DMS 273 treated with DMSO at 0.1 percent for 48 hours (cell line): ENCODE measurements at regions not wholly inside any gene's neighbourhood (a gene's known extent, or its start where the extent isn't known, plus 50 kb on each side); places are given as distances from the start of the nearest gene placed in this dataset.
"Not testable (repeated sequence)": the region's sequence is repeated elsewhere in the genome, so short reads cannot be mapped to it uniquely, and the experiment has no call there.

Experiments used
- DNase-seq: peaks from one replicate; lab custom pipeline; 2025; lab: John Stamatoyannopoulos, UW

DNA sequence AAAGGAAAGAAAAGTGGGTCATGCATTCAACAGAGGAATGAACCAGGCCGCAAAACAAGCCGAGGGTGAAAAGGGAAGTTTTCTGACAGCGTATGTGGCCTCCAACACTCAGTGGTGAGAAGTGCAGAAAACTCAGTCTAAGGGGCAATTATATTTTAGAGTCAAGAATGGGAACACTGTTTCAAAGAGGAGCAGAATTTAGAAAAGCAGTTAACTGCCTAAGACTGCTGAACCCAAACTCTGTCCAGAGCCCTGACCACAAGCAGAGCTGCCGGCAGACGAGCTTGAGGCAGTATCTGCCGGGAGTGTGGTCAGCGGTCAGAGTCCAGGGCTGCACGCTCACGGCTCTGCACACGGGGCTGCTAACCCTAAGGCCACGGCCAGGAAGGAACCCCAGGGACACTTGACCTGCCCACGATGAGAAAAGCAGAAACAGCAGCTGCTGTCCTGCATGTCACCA is 347.0 kb upstream of the ID2 start:
- no peak for DNase-seq

DNA sequence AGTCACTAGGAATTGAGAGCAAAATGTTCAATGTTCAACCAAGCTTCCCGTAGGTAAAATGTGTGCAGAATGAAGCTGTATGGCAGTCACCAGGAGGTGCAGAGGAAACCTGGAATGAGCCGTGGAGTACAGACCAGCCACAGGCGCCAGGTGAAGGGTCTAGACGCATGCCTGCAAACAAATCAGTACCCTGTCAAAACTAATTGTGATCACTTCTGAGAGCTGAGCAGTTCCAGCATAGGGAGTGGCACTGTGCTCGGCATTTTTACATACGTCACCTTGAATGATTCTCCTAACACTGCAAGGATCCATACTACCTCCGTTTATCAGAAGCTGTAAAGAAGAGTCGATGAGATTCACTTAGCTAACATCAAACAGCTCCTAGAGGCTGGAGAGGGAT is 346.1 kb upstream of the ID2 start:
- DNase-seq, result no peak

DNA sequence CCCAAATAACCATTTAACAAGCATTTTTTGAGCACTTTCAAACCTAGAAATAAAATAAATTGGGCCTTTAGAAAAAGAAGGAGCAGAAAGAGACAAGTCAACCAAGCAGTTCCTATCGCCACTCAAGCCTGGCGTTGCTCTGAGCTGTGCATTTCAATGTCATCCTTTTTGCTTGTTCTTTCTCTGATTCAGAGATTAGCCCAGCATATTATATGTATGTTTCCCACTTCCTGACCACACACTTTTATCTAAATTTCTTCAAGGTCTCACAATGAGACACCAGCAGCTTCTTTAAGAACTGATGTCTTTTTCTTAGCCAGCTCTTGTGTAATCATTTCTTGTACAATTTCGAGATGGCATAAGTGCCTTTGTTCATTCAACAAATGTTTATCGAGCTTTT is 344.5 kb upstream of the ID2 start:
- DNase-seq, result no peak

DNA sequence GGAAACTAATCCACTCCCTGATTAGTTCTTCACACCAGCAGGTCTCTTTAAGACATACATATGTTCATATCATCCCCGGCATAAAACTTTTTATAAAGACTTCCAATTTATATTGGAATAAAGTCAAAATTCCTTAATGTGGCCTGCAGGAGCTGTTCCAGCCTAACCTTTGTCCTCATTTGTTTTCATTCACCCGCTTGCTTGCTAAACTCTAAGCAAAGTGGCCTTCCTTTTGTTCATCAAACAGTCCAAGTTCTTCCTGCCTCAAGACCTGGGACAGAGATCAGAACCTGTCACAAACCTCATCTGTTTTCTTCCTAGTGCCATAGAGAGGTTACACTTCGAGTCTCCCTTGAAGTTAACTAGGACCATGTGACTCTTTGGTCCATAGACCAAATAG is 339.4 kb upstream of the ID2 start:
- DNase-seq, result no peak

DNA sequence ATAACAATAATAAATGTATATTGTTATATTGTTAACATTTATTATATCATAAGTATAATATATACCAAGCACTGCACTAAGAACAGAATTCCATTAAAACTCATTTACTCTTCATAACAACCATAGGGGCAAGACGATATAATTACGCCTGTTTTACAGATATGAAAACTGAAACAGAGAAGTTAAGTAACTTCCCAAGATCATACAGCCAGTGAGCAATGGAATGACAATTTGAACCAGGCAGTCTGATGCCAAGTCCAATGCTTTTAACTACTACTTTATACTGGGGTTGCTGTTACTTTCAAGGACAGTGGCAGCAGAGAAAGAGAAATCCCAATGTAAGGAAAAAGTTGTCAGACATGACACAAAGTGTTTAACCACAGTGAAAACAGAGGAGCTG is 338.8 kb upstream of the ID2 start:
- DNase-seq, result no peak

DNA sequence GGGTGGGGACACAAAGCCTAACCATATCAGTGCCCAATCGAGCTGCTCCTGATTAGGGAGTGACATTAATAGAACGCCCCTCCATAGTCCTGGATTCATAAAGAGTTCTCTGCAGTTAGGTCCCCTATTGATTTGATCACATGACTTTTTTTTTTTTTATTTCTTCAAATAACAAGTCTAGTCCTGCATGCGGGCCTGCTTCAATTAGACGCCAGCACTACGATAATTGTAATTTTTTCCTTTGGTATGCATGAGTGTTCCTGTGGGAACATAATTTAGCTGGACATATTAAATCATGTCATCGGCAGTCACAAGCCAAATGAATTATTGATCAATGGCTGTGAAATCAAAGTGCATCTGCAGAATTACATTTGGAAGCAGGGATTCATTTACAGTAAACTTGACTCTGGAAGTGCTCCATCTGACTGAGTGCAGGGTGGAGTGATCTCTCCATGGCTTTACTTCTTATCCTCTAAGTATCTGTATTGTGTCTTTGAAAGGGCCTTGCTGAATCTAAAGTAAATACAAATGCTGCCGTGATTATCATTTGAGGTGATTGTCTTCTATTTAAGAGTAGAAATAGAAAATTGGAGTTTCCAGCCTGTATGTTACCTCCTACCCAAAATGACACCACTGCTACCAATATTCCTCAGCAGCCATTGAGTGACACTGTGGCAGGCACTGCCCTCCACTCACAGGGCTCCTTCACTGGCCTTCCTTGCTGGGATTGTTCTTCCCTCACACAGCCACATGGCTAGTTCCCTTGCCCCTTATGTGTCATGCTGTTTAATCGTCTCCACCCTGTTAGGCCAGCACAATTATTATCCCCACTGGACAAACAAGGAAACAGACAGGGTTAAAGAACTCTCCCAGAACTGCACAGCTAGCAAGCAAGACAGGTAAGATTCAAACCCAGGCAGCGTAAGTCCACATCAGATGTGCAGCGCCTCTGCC is 337.4 kb upstream of the ID2 start:
- no peak for DNase-seq

DNA sequence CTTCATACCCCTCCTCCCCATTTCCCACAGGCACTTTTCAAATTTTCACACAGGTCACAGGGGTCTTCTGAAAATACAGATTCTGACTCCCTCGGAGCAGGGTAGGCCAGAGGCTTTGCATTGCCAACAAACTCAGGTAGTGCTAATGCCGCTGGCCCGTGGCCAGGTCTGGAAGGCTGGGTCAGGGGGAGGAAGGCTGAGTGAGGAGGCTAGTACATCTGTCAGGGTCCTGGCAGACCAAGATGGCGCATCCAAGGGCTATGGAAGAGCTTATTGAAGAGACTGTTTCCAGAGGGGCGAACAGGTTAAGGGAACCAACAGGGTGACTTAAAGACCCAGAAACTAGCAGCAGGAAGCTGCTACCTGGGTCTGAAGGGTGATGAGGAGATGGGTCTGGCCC is 336.7 kb upstream of the ID2 start:
- no peak for DNase-seq

DNA sequence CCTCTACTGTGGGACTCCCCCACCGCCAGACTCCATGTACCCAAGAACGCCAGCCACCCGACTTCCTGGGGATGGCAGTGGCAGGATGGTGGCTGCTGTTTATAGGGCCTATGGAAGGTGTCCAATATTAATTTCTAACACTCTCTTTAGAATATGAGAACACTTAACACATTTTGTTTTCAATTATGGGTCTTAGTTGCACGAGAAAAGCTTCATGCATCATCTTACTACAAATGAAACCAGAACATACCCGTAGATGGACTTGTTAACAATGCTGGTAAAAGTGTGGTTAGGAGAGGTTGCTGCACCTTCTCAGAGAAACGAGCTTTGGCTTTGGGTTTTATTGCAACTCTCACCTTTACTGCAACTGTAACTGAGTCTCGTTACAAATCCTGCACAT is 335.6 kb upstream of the ID2 start:
- no peak for DNase-seq

DNA sequence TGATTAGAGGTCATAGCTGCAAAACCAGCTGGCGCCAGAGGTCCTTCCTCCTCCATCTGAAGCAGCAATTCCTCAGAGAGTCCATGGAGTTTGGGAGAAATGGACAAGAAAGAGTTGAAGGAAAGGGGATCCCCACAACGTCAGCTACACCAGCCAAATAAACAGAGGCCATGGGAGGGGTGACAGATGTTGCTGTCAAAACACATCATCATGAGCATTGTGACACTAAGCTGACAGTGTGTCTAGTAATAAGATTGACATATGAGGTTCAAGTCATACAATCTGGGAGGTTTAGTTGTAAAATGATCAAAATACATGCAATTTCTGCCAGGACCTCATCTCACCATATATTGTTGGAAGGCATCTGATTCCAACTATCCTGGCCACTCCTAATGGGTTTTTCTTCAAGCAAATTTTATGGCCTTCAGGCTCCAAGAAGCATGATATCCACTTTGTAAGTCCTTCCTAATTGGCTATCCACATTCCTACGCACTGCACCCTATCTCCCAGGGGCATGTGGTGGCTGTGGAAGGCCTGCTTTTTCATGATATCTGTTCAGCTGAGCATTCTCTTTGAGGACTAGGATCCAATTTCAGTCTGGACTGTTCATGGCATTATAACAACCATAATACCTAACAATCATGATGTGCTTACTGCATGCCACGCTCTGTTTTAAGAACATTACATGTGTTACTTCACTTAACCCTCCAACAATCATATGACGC is 335.0 kb upstream of the ID2 start:
- no peak for DNase-seq

DNA sequence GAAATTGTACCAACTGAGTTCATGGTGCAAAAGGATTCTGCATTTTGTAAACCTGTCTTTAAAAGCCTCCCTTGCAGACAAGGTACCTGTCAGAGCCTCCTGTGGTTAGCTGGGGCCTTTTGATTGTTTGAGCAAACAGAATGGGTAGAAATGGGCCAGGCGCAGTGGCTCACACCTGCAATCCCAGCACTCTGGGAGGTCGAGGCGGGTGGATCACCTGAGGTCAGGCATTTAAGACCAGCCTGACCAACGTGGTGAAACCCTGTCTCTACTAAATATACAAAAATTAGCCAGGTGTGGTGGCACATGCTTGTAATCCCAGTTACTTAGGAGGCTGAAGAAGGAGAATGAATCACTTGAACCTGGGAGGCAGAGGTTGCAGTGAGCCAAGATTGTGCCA is 332.9 kb upstream of the ID2 start:
- DNase-seq, result not testable (repeated sequence)

DNA sequence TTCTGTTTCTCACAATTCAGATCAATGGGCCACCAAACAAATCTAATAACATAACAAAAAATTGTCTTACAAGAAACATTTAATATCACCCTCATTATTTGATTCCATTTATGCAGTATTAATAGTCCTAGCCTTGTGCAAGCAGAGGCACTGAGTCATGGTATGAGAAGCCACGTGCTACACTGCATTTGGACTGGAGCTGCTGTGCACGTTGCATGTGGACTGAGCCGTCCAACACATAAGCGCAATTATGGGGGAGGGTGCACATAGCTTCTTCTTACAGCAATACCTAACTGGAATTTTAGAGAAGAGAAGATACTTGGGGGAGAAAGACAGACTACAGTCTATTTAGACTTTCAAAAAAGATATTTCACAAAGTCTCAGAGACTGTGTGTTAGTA is 329.6 kb upstream of the ID2 start:
- no peak for DNase-seq

DNA sequence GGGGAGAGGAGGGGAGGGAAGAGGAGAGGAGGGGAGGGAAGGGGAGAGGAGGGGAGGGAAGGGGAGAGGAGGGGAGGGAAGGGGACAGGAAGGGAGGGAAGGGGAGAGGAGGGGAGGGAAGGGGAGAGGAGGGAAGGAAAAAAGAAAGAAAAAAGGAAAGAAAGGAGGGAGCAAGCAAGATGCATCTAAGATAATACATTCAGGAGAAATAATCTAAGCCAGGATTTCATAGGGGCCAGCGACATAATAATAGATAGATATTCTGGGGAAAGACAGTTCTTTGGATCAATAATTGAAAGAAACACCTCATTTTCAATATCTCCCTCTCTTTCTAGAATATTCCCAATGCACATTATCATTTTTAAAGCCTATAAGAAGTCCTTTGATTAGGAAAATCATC is 328.9 kb upstream of the ID2 start:
- DNase-seq, result no peak

DNA sequence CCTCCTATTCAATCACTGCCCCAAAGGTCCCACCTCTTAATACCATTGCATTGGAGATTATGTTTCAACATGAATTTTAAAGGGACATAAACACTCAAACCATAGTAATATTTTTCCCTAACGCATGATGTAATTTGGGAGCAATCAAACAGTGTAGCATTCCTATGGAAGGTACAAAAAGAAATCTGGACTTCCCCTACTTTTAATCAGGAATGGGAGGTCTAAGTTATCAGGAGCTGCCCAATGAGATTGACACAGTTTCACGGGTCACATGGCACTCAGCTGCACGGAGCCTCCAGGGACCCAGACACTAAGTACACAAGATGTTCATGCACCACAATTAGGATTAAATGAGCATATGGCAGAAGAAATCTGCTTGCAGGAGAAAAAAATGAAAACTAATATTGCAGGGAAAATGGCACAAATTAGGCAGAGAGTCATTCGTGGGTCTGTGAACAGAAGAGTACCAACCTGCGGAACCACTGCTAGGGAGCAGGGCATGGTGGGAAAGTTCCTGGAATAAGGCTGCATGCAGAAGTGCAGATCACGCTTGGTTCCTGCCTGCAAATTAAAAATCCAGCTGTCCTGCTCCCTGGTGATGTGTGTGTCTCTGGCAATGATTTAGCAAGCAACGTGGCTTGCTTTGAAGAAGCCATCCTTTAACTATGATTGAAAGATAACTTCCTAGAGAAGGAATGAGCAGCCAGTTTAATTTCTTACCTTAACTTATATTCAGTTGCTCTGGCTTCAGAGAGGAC is 326.6 kb upstream of the ID2 start:
- DNase-seq, result peak; percentile 5

DNA sequence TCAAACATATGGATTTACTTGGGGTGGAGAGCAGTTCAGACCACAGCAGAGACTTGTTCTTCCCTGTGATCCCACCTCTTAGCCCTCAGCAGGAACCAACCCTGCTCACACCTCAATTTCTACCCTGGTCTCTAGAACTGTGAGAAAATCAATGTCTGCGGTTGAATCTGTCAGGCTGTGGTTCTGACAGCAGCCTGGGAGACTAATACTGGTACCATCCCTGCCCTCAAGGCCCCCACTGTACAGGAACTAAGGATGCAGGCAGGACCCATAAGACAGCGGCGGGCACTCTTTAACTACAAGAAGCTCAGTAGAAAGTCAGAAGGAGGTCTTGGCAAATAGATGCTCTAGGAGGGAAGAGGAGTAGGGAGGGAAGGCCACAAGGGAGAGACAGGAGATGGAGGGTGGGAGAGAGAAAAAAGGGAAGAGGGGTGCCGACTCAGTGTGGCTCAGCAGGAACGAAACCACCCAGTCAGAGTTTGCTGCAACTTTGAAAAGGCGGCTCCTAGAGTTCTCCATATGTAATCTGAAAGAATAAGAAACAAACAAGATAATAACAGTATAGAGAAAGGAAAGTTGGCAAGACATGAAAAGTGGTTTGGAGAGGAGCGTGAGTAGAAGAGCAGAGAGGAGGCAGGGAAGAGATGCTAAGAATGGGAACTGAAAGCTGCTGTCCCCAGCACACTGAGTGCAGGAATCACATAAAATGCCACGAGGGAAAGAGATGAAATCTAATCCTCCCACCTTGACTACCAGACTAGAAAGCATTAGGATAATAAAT is 323.9 kb upstream of the ID2 start:
- no peak for DNase-seq

DNA sequence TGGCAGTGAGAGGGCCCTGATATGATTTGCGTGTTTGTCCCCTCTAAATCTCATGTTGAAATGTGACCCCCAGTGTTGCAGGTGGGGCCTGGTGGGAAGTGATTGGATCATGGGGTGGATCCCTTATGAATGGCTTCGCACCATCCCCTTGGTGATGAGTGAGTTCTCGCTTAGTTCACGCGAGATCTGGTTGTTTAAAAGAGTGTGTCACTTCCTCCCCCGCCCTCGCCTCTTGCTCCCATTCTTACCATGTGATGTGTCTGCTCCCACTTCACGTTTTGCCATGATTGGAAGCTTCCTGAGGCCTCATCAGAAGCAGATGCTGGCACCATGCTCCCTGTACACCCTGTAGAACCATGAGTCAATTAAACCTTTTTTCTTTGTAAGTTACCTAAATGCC is 319.9 kb upstream of the ID2 start:
- DNase-seq, result no peak

DNA sequence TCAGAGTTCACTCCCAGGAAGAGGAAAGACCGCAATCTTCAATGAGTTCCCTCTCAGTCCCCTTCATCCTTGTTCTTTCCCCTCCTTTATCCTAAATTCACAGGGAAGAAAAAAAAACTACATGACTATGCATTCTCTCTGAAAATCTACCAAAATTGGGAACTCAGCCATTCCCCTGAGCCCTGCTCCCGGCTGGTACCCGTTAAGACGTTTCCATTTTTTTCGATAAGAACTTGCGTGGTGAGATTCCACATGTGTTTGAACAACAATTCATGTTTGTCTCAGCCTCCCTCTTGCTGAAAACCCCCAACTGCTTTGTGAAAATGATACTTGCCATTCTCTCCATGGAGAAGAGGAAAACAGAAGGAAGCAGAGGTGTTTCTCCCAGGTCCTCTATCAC is 318.7 kb upstream of the ID2 start:
- no peak for DNase-seq

DNA sequence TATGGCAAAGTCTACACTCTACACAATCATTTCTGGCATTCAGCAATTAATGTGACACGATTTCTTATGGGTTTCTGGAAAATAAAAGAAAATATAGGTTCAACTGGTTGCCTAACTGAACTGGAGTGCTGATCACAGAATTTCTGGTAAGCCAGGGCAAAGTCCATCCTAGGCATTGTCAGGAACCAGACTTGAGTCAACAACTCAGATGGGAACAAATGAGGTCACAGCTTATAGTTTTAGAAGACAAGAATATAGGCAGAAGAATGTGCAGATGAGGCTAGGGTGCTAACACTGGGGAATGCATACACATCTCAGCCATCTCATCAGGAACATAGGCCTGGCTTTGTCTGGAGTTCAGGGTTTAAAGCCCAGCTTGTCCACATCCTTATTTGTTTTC is 317.2 kb upstream of the ID2 start:
- no peak for DNase-seq

DNA sequence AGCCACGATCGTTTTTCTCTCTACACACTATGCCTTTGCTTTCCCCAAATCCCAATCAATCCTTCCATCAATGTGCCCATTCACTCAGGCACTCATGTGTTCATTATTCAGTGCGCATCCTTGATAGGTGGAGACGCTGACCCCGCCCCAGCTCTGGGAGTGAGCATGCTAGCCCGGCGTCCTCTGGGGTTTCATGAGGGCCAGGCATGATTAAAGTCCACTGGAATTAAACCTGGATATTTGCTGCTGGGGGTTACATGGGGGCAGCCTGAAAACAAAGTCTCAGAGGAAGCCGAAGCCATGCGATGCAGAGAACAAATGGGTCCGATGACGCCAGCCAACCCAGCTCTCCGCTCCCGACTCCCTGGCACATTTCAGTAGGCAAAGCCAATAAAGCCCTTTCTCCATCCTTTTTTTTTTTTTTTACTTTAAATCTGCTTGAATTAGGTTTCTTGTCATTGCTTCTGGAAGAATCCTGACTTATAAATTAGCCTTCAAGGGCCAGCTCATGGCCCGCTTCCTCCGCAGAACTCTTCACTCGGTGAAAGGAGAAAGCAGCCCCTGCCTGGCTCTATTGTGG is 316.4 kb upstream of the ID2 start:
- no peak for DNase-seq

DNA sequence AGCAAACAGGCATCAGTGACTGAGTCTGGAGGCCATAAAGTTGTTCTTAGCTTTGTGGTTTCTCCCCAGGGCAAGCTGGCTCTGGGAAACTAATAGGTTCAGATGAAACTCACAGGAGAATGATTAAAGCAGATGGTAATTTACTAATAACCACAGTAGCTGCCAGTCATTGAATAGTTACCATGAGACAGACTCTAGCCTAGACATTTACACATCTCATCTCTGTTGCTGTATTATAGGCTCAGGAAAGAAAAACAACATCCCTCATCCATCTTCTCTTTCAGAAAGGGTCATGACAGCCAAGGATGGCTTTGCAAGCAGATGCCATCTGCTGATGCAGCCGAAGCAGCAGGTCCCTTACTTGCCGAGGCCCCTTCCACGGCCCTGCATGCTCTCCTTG is 314.0 kb upstream of the ID2 start:
- peak; percentile 57 for DNase-seq

DNA sequence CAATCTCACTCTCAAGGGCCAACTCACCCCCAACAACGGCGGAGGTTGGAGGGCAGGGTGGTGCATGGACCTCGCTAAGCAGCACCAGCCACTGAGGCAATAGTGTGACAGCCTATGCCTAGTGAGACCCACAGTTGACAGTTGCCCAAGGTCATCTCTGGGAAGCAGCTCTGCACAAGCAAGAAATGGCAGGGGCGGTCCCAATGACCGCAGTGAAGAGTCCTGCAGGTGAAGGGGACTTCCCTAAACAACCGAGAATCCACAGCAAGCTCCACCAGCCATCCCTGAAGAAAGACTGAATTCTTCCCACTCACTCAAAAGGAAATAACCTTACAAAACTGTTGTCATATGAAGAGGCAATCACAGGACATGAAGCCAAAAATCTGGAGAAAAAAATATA is 313.4 kb upstream of the ID2 start:
- DNase-seq, result no peak

DNA sequence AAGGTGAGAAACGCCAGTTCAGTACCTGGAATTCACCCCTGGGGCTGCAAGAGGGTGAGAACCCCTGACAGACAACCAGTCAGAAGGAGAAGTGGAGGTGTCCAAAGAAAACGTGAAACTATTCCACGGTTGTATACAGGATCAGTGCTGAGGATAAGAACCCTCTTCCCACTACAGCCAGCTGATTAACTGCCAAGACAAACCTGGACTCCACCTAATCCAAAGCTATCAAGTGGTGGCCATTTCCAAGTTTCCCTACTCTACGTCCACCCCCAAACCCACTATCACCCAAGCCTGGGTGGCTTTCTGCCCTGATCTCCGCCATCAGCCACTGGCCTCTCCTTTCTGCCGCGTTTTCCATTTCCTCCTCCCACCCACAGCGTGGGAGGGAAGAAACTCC is 312.3 kb upstream of the ID2 start:
- no peak for DNase-seq
